IPS-NIHi11 (cell line): ENCODE measurements at regions not wholly inside any gene's neighbourhood (a gene's known extent, or its start where the extent isn't known, plus 50 kb on each side); places are given as distances from the start of the nearest gene placed in this dataset.

Source experiments
- DNase-seq: peaks from one replicate; pipeline ENCODE4 v3.0.0; 2012; ENCODE audit warnings: mixed read lengths, low spot score

DNA sequence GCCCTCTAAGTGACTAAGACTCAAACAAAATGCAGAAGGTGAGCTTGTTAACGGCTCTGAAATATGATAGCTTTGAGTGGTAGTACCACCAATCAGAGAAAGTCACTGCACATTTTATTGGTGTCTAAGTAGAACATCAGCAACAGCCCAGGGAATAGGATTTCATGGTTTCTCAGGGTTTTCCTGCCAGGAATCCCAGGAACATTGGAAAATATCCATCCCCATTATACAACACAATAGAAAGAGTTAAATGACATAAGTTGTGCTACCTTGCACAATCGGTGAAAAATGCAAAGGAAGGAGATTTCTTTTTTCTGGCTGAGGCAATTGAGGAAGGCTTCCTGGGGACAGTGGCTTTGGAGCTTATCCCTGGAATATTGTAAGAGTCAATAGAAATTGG is 283.1 kb downstream of the HLX start:
- DNase-seq = no peak

DNA sequence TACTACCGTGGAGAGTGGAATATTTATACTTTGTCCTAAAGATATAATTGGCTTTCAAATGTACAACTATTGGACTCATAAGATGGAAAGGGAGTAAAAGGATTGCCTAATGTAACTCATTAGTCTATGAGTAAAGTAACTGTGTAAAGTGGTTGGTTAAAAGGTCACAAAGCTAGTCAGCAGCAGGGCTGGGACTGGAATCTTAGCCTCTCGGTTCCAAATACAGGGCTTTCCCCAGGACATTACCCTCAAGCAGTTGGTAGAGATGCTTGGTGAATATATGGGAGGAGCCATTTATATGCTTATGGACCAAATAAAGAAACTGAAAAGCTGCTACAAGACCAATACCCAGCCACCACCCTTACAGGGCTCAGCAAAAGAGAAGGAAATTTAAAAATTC is 283.7 kb downstream of the HLX start:
- no peak for DNase-seq

DNA sequence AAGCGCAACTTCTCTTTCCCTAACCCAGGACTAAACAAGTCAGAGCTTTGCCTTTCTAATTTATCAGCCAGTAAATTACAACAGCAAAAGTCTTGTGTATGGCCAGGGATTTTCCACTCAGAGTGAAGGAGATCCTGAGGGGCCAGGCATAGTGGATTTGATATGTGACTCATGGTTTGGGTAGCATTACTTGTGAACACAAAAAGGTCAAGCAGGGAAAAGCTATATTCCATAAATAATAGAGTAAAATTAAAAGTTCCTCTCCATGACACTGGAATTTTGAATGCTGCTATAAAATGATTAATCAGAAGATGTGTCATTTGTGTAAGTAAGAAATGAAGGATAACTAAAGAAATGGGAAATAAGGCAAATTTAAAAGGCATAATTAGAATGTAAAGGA is 284.8 kb downstream of the HLX start:
- no peak for DNase-seq

DNA sequence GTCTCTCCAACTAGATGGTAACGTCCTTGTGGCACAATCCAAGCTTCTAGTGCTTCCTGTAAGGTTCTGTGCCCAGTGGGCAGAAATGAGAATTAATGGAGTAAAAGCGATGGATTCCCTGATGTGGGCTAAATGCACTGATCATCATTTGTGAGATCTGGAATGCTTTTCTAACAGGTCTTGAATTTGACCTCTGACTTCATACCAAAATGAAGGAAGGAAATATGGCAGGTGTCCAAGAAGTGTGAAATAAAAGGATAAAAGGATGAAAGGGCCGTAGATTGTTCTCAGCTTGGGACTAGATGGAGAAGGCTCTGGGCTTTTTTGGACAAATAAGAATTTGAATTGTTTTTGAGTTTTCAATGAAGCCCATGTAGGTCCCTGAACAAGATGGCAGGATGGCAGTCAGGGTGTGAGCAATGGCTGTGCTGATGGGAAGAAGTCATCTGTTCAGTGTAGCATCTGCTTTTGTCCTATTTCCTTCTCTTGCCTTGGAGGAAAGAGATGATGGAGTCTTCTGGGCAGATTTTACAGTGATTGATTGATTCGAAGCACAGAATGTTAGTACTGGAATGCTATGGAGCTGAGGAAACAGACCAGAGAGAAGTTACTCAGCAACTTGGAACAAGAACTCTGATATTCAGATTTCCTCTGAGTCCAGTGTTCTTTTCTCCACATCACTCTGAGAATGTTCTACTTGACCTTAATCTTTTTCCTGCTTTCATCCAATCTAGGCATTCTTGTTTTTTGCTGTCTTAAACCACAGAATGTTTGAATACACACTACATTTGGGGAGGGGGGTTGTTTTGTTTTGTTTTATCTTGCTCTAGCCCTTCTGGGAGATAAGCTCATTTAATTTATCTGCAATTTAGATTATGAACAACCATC is 286.0 kb downstream of the HLX start:
- no peak for DNase-seq

DNA sequence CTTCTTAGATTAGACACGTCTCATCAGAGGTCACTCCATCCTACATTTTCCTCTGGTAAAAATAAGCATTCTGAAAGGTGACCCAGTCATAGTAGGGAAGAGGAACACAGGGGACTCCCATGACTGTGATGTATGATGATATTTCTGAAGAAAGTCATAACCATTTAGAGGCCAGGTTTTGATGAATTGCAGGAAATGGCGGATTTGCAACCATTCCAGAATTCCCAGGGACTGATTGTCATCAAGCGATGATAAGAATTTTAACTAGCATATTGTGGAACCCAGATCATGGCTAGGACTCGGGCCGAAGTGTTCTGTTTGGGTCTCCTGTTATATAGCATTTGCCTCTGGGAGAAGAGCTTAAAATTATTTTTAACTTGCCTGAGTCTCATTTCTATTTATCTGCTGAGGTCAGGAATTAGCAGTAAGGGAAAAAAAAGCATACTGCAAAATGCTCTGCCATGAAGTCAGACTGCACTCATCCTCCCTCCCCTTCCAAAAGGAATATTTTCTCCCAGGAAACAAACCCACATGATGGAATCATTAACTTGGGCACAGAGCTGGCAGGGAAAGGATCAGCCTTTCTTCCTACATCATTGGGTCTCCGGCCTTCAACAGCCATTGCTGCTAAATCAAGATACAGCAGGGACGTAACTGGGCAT is 286.7 kb downstream of the HLX start:
- no peak for DNase-seq

DNA sequence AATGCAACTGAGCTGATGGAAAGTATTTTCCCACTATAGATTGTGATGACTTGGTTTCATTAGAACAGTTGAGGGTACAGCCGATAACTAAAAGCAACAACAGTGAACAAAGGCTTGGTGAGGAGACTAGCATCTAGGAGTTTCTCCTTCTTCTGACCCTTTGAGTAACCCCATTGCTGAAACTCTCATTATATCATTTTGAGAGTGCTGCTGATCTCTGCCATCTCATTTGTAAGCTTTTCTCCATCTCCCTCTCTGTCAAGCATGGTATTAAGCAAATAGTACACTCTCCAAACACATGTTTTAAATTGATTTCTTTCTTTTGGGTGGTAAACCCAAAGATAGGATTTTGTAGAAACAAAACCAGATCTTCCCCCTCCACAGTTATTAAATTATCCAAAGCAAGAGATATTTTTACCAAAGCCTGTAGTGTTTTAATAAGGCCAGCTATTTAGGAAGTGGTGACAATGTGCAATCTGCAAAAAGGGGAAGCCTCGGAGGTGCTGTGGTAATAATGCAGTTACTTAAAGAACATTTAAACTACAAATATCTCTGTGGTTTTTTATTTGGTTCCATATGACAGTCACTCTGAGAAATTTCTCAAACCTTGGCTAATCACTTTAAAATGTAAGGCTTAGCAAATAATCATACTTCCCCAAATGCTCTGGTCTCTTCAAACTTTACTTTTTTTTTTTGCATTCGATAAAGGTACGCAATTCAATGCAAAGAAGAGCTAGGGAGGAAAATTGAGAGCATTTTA is 287.5 kb downstream of the HLX start:
- DNase-seq = no peak

DNA sequence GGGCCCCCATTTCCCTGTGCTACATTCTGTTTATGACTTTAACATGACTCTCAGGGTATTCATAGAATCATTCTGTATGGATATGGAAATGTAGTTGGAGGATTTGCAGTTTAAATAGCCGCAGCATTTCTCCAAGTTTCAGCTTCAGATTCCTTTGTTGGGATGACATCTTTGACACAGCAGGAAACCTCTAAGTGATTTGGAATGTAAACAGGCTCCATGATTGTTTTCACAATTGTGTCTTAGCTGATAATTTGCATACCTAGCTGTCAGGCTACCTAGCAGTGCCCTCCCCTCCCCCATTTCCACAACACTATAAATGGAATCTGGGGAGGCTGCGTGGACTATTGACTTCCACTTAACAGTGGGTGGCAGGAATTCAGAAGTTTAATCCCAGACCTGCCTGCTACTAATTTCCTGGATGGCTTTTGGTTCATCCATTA is 290.2 kb downstream of the HLX start:
- DNase-seq = peak; percentile 54

DNA sequence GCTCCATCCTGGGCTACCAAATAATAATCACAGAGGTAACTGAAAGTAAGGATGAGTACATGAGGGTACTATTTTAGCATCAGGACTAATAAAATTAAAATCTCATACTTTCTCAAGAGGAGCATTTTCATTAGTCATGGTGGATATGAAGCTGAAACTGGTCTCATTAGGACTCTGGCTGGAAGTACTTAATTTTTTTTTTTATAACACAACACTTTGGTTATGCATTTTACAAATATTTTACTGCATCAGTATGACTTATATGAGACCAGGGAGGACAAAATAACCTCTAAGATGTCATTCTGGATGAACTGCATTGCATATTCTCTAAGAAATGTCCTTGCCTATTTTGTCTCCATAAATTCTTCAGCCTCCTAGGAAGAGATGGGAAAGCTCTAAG is 290.9 kb downstream of the HLX start:
- no peak for DNase-seq

DNA sequence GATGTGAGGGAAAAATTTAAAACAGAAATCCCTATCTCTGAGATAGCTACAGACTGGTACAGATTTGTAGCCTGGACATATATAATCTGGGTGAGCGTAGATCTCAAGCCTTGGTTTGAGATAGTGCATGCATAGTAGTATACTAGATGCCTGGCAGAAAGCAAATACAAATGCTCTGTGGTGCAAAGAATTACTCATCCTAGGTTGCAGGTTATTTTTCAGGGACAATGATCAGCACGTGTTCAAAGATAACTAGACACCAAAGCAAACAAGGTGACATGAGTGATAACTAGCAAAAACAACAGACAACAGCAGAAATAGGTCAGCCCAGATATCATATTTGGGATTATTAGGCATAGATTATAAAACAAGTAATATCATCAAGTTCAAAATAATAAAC is 292.5 kb downstream of the HLX start:
- no peak for DNase-seq

DNA sequence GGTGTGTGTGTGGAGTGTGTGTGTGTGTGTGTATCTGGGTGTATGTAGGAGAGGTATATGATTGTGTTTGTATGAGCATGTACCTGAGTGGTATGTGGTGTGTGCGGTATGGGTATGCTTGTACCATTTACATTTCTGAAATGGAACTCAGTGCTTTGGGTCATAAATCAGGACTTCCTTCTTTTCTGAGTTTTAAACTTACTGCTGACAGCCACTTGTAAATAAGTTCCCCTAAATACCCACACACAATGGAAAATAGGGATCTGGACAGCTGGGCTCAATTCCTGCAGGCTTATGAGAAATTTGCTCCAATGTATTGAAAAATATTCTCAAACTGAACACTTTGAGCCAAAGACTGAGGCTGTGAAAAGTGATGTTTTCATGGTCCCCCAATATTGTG is 293.6 kb downstream of the HLX start:
- no peak for DNase-seq

DNA sequence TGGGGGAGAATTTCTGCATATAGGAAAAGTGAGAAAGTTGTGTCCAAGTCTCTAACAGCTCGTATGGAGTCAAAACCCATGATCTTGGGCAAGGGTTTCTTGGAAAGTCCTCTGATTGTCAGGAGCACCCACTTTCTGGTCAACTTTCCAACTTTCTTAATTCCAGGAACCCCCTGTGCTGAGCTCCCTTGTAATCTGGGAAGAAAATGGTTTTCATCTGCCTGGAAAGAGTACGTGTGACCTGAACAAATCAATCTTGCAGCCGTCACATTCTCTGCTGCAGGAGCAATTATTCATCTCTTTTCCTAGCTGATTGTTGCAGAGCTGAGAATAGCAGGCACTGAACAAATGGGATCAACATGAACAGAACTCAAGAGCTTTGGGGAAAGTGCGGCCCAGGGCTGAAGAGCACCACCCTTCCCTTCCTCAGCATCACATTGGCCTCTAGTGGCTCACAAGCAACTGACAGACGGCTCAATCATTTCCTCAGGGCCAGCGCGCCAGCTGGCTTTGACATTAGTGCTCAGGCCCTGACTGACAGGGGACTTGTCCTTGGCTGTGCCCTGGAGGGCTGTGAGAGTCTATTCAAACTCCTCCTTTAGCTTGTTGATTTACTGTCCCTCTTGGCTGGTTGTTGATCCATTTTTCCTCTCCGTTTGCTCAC is 295.2 kb downstream of the HLX start:
- DNase-seq = peak; percentile 22

DNA sequence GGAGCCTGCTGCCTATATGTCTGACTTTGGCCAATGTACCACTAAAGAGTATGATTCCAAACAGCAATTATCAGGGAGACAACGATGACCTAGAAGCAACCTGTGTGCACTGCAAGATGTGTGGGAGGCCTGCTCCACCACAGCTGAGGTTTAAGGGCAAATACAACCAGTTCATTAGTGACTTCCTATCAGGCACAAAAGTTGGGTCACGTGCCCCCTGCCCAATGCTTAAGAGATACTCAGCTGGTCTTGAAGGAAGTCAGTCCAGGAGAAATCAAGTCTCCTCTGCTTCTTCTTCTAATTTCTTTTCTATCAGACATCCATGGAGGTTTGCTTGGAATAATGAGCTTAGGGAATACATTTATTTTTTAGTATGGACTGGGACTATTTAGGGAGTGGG is 296.0 kb downstream of the HLX start:
- no peak for DNase-seq

DNA sequence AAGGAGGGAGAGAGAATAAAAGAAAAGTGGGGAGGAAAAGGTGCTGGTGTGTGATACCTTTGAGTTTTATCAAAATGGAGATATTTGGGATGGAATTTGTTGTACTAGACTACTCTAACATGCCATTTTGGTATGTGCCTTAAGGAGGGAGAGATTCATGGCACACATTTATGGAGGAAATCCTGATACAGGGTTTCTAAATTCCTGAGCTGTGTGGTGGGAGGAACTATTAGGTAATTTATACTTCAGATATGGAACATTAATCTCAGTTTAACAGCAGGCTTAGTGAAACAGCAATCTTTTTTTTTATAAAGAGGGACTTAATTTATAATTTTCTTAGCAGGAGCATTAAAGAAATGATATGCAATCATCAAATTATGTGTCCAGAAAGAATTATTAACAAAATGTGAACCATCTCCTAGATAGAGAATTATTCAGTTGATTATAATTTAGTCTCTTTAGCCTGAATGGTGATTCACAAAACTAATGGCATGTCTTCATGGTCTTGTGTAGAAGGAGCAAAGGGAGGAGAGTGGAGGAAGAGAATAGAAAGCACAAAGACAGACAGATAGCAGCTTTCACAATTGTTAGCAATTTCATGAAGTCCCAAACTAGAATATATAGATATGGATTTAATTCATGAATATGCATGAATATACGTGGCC is 301.6 kb downstream of the HLX start:
- DNase-seq = no peak

DNA sequence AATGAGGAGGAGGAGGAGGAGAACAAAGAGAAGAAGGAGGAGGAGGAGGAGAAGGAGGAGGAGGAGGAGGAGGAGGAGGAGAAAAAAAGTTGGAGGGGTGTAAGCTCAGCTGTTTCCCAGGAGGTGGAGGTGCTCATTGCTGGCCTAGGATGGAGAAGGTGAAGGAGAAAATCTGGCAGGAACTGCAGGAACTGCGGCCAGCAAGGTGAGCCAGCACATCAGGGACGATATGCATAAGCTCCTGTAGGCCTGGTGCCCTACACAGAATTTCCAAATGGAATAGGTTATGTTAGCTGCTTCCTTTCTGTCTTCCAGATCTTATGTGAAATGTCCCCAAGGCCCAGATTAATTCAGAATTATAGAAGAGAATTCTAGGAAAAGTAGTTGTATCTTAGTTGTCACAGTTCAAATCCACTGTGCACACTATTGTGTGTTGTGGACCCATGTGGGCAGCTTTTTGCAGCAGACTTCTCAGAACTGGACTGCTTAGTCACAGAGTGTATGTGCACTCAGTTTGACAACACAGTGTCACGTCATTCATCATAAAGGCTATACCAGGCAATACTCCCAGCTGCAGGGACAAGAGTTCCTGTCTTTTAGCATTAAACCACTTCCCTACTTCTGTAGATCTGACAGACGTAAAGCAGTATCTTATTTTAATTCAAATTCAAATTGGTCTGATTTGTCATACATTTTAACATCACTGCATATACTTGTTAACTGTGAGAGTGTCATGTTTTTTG is 303.7 kb downstream of the HLX start:
- no peak for DNase-seq

DNA sequence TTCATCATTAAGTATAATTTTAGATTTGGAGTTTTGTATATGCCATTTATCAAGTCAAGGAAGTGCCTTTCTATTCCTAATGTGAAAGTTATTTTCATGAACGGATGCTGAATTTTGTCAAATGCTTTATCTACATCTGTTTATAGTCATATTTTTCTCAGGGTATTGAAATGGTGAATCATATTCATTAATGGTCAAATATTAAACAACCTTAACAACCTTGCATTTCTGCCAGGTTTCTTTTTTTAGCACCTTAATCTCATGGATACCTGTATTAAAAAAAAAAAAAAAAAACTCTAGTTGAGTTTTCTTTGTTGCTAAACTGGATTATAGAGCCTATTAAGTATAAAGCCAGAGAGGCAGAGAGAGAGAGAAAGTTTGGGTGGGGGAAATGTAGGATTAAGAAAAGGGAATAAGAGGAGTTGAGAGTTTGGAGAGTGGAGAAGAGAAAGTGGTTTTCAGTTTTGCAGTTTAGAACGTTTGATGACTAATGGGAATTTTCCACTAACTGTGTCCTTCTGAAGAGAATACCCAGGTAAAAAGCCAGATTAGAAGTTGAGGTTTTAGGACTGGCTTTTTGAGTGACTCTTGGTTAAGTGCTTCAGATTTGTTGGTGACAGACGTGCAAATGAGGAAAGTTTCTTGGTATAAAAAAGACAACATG is 305.0 kb downstream of the HLX start:
- no peak for DNase-seq

DNA sequence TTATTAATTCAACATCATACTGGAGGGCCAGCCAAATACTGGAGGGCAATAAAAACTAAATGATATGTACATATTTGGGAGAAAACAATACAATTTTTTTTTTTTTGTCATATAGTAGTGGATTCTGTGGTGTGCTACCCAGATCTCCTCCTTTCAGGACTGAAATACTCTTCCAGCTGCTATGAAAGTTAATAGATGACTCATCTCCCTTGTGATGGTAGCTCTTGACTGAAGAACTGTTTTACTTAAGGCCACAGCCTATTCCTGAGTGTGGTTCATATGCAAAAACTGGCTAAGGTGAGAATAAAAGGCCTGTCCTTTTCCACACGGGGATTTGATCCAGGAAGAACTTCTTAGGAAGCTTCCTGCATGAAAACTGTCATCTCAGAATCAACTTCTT is 307.9 kb downstream of the HLX start:
- no peak for DNase-seq

DNA sequence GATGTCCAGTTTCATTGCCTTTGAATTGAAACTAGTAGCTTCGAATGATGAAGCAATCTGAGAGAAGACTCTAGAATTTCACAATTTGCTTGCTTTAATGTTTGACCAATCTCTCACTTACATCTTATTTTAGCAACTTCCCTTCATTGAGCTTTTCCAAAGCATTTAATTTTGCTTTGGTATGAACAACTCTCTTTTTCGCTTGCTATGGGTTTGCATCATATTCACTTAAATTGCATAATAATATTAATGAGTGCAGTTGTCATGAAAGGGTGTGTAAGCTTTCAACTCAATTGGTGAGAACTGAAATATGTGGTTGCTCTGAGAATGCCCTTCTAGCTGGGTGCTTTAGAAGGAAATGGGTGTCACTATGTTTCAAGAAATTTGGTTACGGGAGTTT is 309.2 kb downstream of the HLX start:
- no peak for DNase-seq

DNA sequence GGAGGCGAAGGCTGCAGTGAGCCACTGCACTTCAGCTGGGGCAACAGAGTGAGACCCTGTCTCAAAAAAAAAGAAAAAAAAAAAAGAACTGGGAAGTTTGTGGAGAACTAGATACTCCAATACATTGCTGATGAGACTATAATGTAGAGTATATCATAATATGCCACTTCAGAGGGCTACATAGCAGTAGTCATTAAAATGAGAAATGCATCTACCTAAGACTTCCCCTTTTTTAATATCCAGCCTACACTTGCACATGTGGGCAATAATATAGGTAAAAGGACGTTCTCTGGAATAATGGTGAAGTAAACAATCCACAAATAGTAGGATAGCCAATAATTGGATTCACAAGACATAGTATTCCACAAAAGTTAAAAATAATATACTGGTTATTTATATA is 311.0 kb downstream of the HLX start:
- DNase-seq = no peak

DNA sequence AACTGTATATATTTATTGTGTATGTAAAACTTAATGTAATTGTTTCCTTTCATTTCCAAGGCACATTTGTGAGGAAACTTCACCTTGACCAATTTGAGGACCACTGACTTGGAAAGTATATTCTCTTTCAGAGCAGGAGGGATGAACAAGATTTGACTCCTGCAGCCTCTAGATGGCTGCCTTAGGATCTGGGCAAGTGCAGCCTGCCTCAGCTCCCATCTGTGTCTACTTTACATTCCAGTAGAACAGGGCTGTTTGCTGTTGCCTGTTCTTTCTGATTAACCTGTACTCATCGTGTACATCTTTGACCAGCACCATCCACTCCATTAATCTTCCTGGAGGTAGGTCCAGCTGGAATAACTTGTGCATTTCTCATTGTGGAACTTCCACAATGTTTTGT is 312.8 kb downstream of the HLX start:
- DNase-seq = no peak

DNA sequence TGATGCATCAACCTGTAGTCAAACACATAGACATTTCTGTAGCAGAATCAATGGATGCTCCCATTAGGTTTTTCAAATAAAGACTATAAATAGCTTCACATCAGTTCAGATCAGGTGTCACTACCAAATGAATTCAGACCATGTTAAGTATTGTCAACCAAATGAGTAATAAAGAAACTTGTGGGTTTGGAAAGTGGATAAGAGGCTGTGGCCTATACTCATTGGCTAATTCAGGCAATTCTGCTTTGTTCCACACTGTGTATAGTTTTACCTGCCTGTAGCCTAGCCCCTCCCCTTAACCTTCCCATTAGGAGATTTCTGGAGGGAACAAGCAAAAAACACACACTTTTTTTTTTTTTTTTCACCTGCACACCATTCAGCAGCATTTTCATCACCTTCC is 321.2 kb downstream of the HLX start:
- no peak for DNase-seq

DNA sequence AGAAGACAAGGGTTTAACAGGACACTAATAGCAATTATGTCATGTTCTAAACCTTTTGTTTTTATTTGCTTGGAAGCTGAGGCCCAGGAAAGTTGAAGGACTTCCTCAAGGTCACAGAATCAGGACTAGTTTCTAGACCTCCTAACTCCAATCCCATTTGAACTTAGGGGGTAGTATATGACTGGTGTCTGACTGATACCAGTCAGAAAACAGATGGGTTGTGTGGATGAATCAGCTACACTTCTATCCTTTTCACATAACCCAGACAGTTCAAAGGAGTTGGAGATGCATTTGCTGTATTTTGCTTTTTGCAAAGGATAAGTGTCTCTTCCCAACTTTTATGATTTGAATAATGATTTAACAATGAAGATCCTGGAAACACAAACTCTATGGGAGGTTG is 322.5 kb downstream of the HLX start:
- no peak for DNase-seq
